ENCODE measurements at regions not wholly inside any gene's neighbourhood (a gene's known extent, or its start where the extent isn't known, plus 50 kb on each side); places are given as distances from the start of the nearest gene placed in this dataset.

- TF ChIP-seq CTCF (IDR thresholded peaks at IDR 0.05; ENCODE audit: low read depth, low read length, missing input control) (no peak), REST (IDR thresholded peaks at IDR 0.05) (no peak)
- TF ChIP-seq, protein P1, sequence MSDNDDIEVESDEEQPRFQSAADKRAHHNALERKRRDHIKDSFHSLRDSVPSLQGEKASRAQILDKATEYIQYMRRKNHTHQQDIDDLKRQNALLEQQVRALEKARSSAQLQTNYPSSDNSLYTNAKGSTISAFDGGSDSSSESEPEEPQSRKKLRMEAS (IDR thresholded peaks at IDR 0.05), result no peak
Measured at GRCh38 chr3:106217745-106218144, 348.9 kb upstream of the CBLB start.

Measured in liver (tissue), 2 donors.